K562 (cell line): ENCODE measurements at regions not wholly inside any gene's neighbourhood (a gene's known extent, or its start where the extent isn't known, plus 50 kb on each side); places are given as distances from the start of the nearest gene placed in this dataset.

Experiments
- ATAC-seq: fragments of 200-7000 bp; cut with Tn5 transposase; 3 replicates; pipeline ENCODE4 v1.9.1; 2020; ENCODE audit warnings: moderate library complexity
- BruUV-seq: library from RNA; stranded (reverse); fragments of 400-500 nt; replicated peaks from 2 replicates; lab custom pipeline; 2021; lab: Mats Ljungman, UMichigan
- CTCF ChIA-PET: fragments of 300-600 bp; formaldehyde crosslinking; extraction: SDS; loops from one replicate; lab custom pipeline; 2021; ENCODE audit warnings: low intra/inter-chr PET ratio; lab: Yijun Ruan, JAX
- POLR2A ChIA-PET: fragments of 300-600, 350-650 bp; sonication (Branson Sonifier 250); formaldehyde crosslinking; extraction: SDS; loops from one replicate; lab custom pipeline; 2021; ENCODE audit warnings: antibody characterized with exemption, inconsistent platforms; lab: Yijun Ruan, JAX
- DNase-seq, 4 experiments: peaks; one replicate each; pipeline versions ENCODE4 v3.0.0 to v3.0.0-alpha.2; 2011 to 2018; ENCODE audit warnings: low spot score in 3 of 4, mixed read lengths in 3 of 4; ENCODE audit errors: extremely low read depth in 1 of 4
- FAIRE-seq: peaks from 2 replicates; lab custom pipeline; 2011; peaks lifted over from hg19 to GRCh38; lab: Jason Lieb, UNC
- H2AFZ ChIP-seq: 2 replicates; pipeline ENCODE4 v1.6.0; 2011; ENCODE audit warnings: low read depth, low read length, control low read depth, inconsistent platforms
- H3K27ac ChIP-seq: fragments of 200-600 bp; 3 replicates; pipeline ENCODE4 v1.8.0; 2011; ENCODE audit warnings: low read depth, mild to moderate bottlenecking, control low read depth, inconsistent platforms, low read length, moderate library complexity, mixed read lengths; ENCODE audit errors: extremely low read depth
- H3K27me3 ChIP-seq, 2 experiments: fragments of 300-600 bp in 1 of 2; 2 replicates in 1 of 2; 3 replicates in 1 of 2; pipeline versions ENCODE4 v1.6.0 to v1.8.0; 2011; ENCODE audit warnings: inconsistent platforms in 2 of 2, low read length in 2 of 2, mild to moderate bottlenecking in 1 of 2, mixed read lengths in 1 of 2, moderate library complexity in 1 of 2; ENCODE audit not compliant: control insufficient read depth in 2 of 2, insufficient read depth in 2 of 2
- H3K36me3 ChIP-seq: fragments of 300-600 bp; 3 replicates; pipeline ENCODE4 v1.8.0; 2011; ENCODE audit warnings: mild to moderate bottlenecking, low read length, inconsistent platforms; ENCODE audit not compliant: control insufficient read depth, insufficient read depth
- H3K4me1 ChIP-seq, 2 experiments: fragments of 200-600 bp in 1 of 2; replicated peaks in 1 of 2; 2 replicates in 1 of 2; 3 replicates in 1 of 2; pipeline versions ENCODE4 v1.5.1 to v1.8.0; 2011; ENCODE audit warnings: inconsistent platforms in 2 of 2, low read length in 2 of 2, mild to moderate bottlenecking in 1 of 2, mixed read lengths in 1 of 2, moderate library complexity in 1 of 2; ENCODE audit not compliant: control insufficient read depth in 2 of 2, insufficient read depth in 2 of 2
- H3K4me2 ChIP-seq: 2 replicates; pipeline ENCODE4 v1.6.1; 2011; ENCODE audit warnings: low read length, control low read depth, inconsistent platforms, mixed read lengths; ENCODE audit not compliant: insufficient read depth
- H3K4me3 ChIP-seq: fragments of 200-600 bp; sonication (generic), shearing (Covaris generic); 2 replicates; pipeline ENCODE4 v1.5.1; 2016; ENCODE audit warnings: control low read depth, inconsistent platforms
- H3K79me2 ChIP-seq: fragments of 200-600 bp; 3 replicates; pipeline ENCODE4 v1.8.0; 2011; ENCODE audit warnings: low read length, inconsistent platforms; ENCODE audit not compliant: control insufficient read depth, insufficient read depth
- H3K9ac ChIP-seq, 2 experiments: 2 replicates each; pipeline versions ENCODE4 v1.6.0 to v1.6.1; 2011; ENCODE audit warnings: low read depth in 2 of 2, low read length in 2 of 2, control low read depth in 1 of 2, inconsistent platforms in 1 of 2, mild to moderate bottlenecking in 1 of 2, mixed read lengths in 1 of 2; ENCODE audit not compliant: insufficient read depth in 1 of 2
- H3K9me1 ChIP-seq: one replicate; pipeline ENCODE4 v1.6.0; 2011; ENCODE audit warnings: inconsistent platforms, mild to moderate bottlenecking, low read length, moderate library complexity; ENCODE audit not compliant: control insufficient read depth, insufficient read depth
- H3K9me3 ChIP-seq: replicated peaks from 2 replicates; pipeline ENCODE4 v1.5.1; 2011; ENCODE audit warnings: low read depth, low read length, inconsistent platforms; ENCODE audit not compliant: control insufficient read depth, insufficient read depth
- H4K20me1 ChIP-seq: replicated peaks from 2 replicates; pipeline ENCODE4 v1.6.1; 2011; ENCODE audit warnings: low read length, inconsistent platforms, mixed read lengths; ENCODE audit not compliant: control insufficient read depth, insufficient read depth
- EGR1 ChIP-seq: fragments of 450-650 bp; conservative IDR thresholded peaks from 2 replicates; pipeline ENCODE4 v1.6.1; 2017; ENCODE audit warnings: mild to moderate bottlenecking
- LEF1 ChIP-seq: fragments of 450-650 bp; IDR thresholded peaks from 2 replicates; pipeline ENCODE4 v1.6.1; 2016; ENCODE audit warnings: mild to moderate bottlenecking
- MTF1 ChIP-seq: fragments of 250-450 bp; sonication (Bioruptor Pico); IDR thresholded peaks from 2 replicates; pipeline ENCODE4 v1.9.0; 2021; ENCODE audit warnings: moderate library complexity, mild to moderate bottlenecking, inconsistent platforms, borderline replicate concordance
- NFYB ChIP-seq: IDR thresholded peaks from 2 replicates; pipeline ENCODE4 v1.6.1; 2011; ENCODE audit warnings: mild to moderate bottlenecking, moderate library complexity; ENCODE audit not compliant: insufficient read length; ENCODE audit errors: extremely low read depth
- OTX1 ChIP-seq: fragments of 450-650 bp; formaldehyde crosslinking; IDR thresholded peaks from 2 replicates; pipeline ENCODE4 v1.4.0; 2022; ENCODE audit warnings: mild to moderate bottlenecking
- PTTG1 ChIP-seq: fragments of 450-650 bp; IDR thresholded peaks from 2 replicates; pipeline ENCODE4 v1.6.1; 2016; ENCODE audit warnings: low read depth, mild to moderate bottlenecking, missing genetic modification characterization, missing compliant biosample characterization
- RAD21 ChIP-seq, 2 experiments: fragments of 250-450 bp in 1 of 2; fragments of 450-650 bp in 1 of 2; sonication (Bioruptor Pico) in 1 of 2; formaldehyde crosslinking in 1 of 2; IDR thresholded peaks in 1 of 2; conservative IDR thresholded peaks in 1 of 2; 2 replicates each; pipeline versions ENCODE4 v1.4.0 to v1.8.0; 2020 to 2022; ENCODE audit warnings: mild to moderate bottlenecking in 2 of 2, moderate library complexity in 1 of 2
- SMC3 ChIP-seq: conservative IDR thresholded peaks from 2 replicates; pipeline ENCODE4 v1.6.1; 2011; ENCODE audit warnings: low read depth, low read length, improper control_type of control experiment; ENCODE audit not compliant: insufficient read depth
- ZKSCAN3 ChIP-seq: fragments of 250-450 bp; sonication (Bioruptor Pico); IDR thresholded peaks from 2 replicates; pipeline ENCODE4 v1.4.0; 2020
- ZNF282 ChIP-seq: sonication (generic); formaldehyde crosslinking; IDR thresholded peaks from 2 replicates; pipeline ENCODE4 v1.8.1; 2023; ENCODE audit warnings: missing genetic modification reagents
- WGBS: fragments of 100-300 bp; shearing (Covaris generic); methylation state at CpG from one replicate; pipeline ENCODE4 v1.1.6; 2016; ENCODE audit warnings: low coverage, mixed read lengths; ENCODE audit not compliant: insufficient coverage; ENCODE audit errors: missing lambda C conversion rate; 5-methylcytosine and 5-hydroxymethylcytosine counted together
- in situ Hi-C: fragments of 300-500 bp; cut with MboI; formaldehyde crosslinking; loops from 4 replicates; pipeline ENCODE4 v1.15.0; 2018; ENCODE audit warnings: inconsistent platforms, mixed read lengths
- intact Hi-C: fragments of 100-400 bp; cut with micrococcal nuclease; formaldehyde crosslinking; loops from 2 replicates; pipeline ENCODE4 v1.14.2; 2022
- TF ChIP-seq, protein P1 (sequence below): fragments of 450-650 bp; formaldehyde crosslinking; IDR thresholded peaks from 2 replicates; pipeline ENCODE4 v1.4.0; 2020; ENCODE audit warnings: mild to moderate bottlenecking, moderate library complexity
- TF ChIP-seq, protein P2 (sequence below), 2 experiments: fragments of 450-650 bp; conservative IDR thresholded peaks; 2 replicates each; pipeline ENCODE4 v1.6.1; 2017; ENCODE audit warnings: mild to moderate bottlenecking in 2 of 2, moderate library complexity in 2 of 2
- TF ChIP-seq, protein P3 (sequence below), 3 experiments: IDR thresholded peaks in 2 of 3; conservative IDR thresholded peaks in 1 of 3; 2 replicates each; pipeline ENCODE4 v1.5.1; 2011 to 2012; ENCODE audit warnings: low read length in 3 of 3, mild to moderate bottlenecking in 3 of 3, control low read depth in 2 of 3, improper control_type of control experiment in 1 of 3, inconsistent platforms in 1 of 3, low read depth in 1 of 3, mixed read lengths in 1 of 3, moderate library complexity in 1 of 3; ENCODE audit not compliant: insufficient read depth in 2 of 3

- TF ChIP-seq, protein P1, sequence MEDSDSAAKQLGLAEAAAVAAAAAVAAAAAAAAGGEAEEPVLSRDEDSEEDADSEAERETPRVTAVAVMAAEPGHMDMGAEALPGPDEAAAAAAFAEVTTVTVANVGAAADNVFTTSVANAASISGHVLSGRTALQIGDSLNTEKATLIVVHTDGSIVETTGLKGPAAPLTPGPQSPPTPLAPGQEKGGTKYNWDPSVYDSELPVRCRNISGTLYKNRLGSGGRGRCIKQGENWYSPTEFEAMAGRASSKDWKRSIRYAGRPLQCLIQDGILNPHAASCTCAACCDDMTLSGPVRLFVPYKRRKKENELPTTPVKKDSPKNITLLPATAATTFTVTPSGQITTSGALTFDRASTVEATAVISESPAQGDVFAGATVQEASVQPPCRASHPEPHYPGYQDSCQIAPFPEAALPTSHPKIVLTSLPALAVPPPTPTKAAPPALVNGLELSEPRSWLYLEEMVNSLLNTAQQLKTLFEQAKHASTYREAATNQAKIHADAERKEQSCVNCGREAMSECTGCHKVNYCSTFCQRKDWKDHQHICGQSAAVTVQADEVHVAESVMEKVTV (CRISPR knock-in tag): peak; percentile 81
- TF ChIP-seq RAD21 (CRISPR knock-in tag; conservative IDR thresholded peaks at IDR 0.05 in 1 of 2, IDR thresholded peaks at IDR 0.05 in 1 of 2): peak; percentile 86 to 89
- TF ChIP-seq, protein P2, sequence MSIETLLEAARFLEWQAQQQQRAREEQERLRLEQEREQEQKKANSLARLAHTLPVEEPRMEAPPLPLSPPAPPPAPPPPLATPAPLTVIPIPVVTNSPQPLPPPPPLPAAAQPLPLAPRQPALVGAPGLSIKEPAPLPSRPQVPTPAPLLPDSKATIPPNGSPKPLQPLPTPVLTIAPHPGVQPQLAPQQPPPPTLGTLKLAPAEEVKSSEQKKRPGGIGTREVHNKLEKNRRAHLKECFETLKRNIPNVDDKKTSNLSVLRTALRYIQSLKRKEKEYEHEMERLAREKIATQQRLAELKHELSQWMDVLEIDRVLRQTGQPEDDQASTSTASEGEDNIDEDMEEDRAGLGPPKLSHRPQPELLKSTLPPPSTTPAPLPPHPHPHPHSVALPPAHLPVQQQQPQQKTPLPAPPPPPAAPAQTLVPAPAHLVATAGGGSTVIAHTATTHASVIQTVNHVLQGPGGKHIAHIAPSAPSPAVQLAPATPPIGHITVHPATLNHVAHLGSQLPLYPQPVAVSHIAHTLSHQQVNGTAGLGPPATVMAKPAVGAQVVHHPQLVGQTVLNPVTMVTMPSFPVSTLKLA (conservative IDR thresholded peaks at IDR 0.05): 0 out of 4 replicates have a peak, but pooled peaks of 1 of the 2 experiments have one; percentile 12
- TF ChIP-seq SMC3: peak; percentile 59
Measured at GRCh38 chr7:29635067-29636008, 71.7 kb downstream of the PRR15 start (continued).

- Histone ChIP-seq H3K36me3 (no peaks in the 10 kb centered on the region), H3K9me1 (no peaks in the 10 kb centered on the region), H3K4me1 (no peaks in the 10 kb centered on the region), H3K27ac (no peak overlapping the region), H3K9ac (no peak overlapping the region), H3K4me3 (no peak overlapping the region), H4K20me1 (no peaks in the 10 kb centered on the region), H3K27me3 (no peaks in the 10 kb centered on the region), H3K79me2 (no peaks in the 10 kb centered on the region), H2AFZ (no peak overlapping the region), H3K4me2 (no peak overlapping the region), H3K9me3 (no peaks in the 10 kb centered on the region)
- ChIA-PET CTCF (interaction anchor here (0.9 to 1.3 kb wide), 3 partner anchors 172 to 777 kb away, joined by 3 read pairs; no protein-coding TSS in a partner anchor), POLR2A (no interaction called here)
- 4% methylated on average over 1 of the region's 1 CpG for WGBS
- intact Hi-C loops: loop anchor here (5.0 kb wide), 1 partner anchor 426 kb away; no protein-coding TSS in a partner anchor
- ATAC-seq: no peak
- no peak for DNase-seq
- no peak for FAIRE-seq
- in situ Hi-C loops: loop anchor here (10.0 kb wide), 2 partner anchors 279 to 429 kb away; no protein-coding TSS in a partner anchor
- BruUV-seq: no TSS peak
- TF ChIP-seq EGR1 (no peak), NFYB (no peak), ZNF282 (CRISPR knock-in tag) (no peak), LEF1 (no peak), PTTG1 (tag) (no peak), MTF1 (CRISPR knock-in tag) (no peak), OTX1 (no peak), ZKSCAN3 (CRISPR knock-in tag) (no peak)
- TF ChIP-seq, protein P3, sequence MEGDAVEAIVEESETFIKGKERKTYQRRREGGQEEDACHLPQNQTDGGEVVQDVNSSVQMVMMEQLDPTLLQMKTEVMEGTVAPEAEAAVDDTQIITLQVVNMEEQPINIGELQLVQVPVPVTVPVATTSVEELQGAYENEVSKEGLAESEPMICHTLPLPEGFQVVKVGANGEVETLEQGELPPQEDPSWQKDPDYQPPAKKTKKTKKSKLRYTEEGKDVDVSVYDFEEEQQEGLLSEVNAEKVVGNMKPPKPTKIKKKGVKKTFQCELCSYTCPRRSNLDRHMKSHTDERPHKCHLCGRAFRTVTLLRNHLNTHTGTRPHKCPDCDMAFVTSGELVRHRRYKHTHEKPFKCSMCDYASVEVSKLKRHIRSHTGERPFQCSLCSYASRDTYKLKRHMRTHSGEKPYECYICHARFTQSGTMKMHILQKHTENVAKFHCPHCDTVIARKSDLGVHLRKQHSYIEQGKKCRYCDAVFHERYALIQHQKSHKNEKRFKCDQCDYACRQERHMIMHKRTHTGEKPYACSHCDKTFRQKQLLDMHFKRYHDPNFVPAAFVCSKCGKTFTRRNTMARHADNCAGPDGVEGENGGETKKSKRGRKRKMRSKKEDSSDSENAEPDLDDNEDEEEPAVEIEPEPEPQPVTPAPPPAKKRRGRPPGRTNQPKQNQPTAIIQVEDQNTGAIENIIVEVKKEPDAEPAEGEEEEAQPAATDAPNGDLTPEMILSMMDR (IDR thresholded peaks at IDR 0.05 in 2 of 3, conservative IDR thresholded peaks at IDR 0.05 in 1 of 3; ENCODE audit: insufficient read depth in 2 of 3, low read depth in 1 of 3, low read length in 3 of 3): 0 out of 6 replicates have a peak, but pooled peaks of 1 of the 3 experiments have one; percentile 2
Measured at GRCh38 chr7:29636009-29636351, 72.3 kb downstream of the PRR15 start.
